H1 (cell line): ENCODE measurements at regions not wholly inside any gene's neighbourhood (a gene's known extent, or its start where the extent isn't known, plus 50 kb on each side); places are given as distances from the start of the nearest gene placed in this dataset.

Source experiments
- CTCF ChIA-PET: fragments of 300-600 bp; sonication (Branson Sonifier 250); formaldehyde crosslinking; loops from one replicate; lab custom pipeline; 2021; ENCODE audit not compliant: partially characterized antibody; lab: Charles Lee
- POLR2A ChIA-PET: fragments of 300-600 bp; sonication (Branson Sonifier 250); formaldehyde crosslinking; loops from one replicate; lab custom pipeline; 2021; ENCODE audit warnings: inconsistent platforms; ENCODE audit not compliant: partially characterized antibody; lab: Charles Lee
- DNase-seq, 2 experiments: peaks; one replicate each; pipeline versions ENCODE4 v3.0.0 to v3.0.0-alpha.2; 2010 to 2022; ENCODE audit warnings: low spot score in 2 of 2, low read depth in 1 of 2, mixed read lengths in 1 of 2
- FAIRE-seq: peaks from 2 replicates; lab custom pipeline; 2011; peaks lifted over from hg19 to GRCh38; lab: Jason Lieb, UNC
- H2AFZ ChIP-seq: 2 replicates; pipeline ENCODE4 v1.8.1; 2012; ENCODE audit warnings: low read length, inconsistent platforms
- H2AK5ac ChIP-seq: 2 replicates; pipeline ENCODE4 v1.6.1; 2013; ENCODE audit warnings: low read depth, low read length
- H2BK120ac ChIP-seq: replicated peaks from 2 replicates; pipeline ENCODE3; 2013; ENCODE audit warnings: low read depth, low read length, inconsistent platforms
- H2BK12ac ChIP-seq: 2 replicates; pipeline ENCODE4 v1.6.1; 2013; ENCODE audit warnings: low read depth, low read length
- H2BK15ac ChIP-seq: 2 replicates; pipeline ENCODE4 v1.6.1; 2013; ENCODE audit warnings: low read length
- H2BK20ac ChIP-seq: 2 replicates; pipeline ENCODE4 v1.6.1; 2013; ENCODE audit warnings: low read length
- H2BK5ac ChIP-seq: 2 replicates; pipeline ENCODE4 v1.6.1; 2013; ENCODE audit warnings: low read depth, low read length
- H3K14ac ChIP-seq: 2 replicates; pipeline ENCODE4 v1.6.1; 2013; ENCODE audit warnings: inconsistent platforms; ENCODE audit not compliant: insufficient read length
- H3K18ac ChIP-seq: 2 replicates; pipeline ENCODE4 v1.6.1; 2013; ENCODE audit warnings: low read length; ENCODE audit errors: extremely low read depth
- H3K23ac ChIP-seq: 2 replicates; pipeline ENCODE4 v1.6.1; 2013; ENCODE audit warnings: inconsistent platforms; ENCODE audit not compliant: insufficient read length
- H3K23me2 ChIP-seq: 2 replicates; pipeline ENCODE4 v1.6.1; 2013; ENCODE audit warnings: low read depth, low read length
- H3K27ac ChIP-seq: 2 replicates; pipeline ENCODE4 v1.6.1; 2011; ENCODE audit warnings: low read depth, low read length, inconsistent platforms
- H3K27me3 ChIP-seq, 4 experiments: replicated peaks in 1 of 4; 1 replicate in 1 of 4; 2 replicates in 3 of 4; pipeline versions ENCODE4 v1.6.1 to v1.8.1; 2011 to 2013; ENCODE audit warnings: low read length in 3 of 4, mild to moderate bottlenecking in 3 of 4, inconsistent platforms in 2 of 4, mixed read lengths in 2 of 4, moderate library complexity in 1 of 4; ENCODE audit not compliant: control insufficient read depth in 3 of 4, insufficient read depth in 3 of 4; ENCODE audit errors: extremely low read depth in 1 of 4
- H3K36me3 ChIP-seq, 4 experiments: 2 replicates each; pipeline versions ENCODE4 v1.6.1 to v1.8.1; 2011 to 2013; ENCODE audit warnings: mild to moderate bottlenecking in 4 of 4, low read length in 3 of 4, moderate library complexity in 2 of 4, control low read depth in 1 of 4, inconsistent platforms in 1 of 4; ENCODE audit not compliant: insufficient read depth in 4 of 4, control insufficient read depth in 2 of 4
- H3K4ac ChIP-seq: replicated peaks from 2 replicates; pipeline ENCODE3; 2013; ENCODE audit warnings: low read length, low read depth, mixed read lengths, inconsistent platforms; ENCODE audit not compliant: insufficient read length
- H3K4me1 ChIP-seq, 4 experiments: replicated peaks in 1 of 4; 1 replicate in 1 of 4; 2 replicates in 3 of 4; pipeline versions ENCODE4 v1.6.1 to v1.8.1; 2011 to 2013; ENCODE audit warnings: low read length in 3 of 4, inconsistent platforms in 2 of 4, mixed read lengths in 1 of 4; ENCODE audit not compliant: insufficient read depth in 4 of 4, control insufficient read depth in 3 of 4
- H3K4me2 ChIP-seq, 2 experiments: 2 replicates each; pipeline versions ENCODE4 v1.6.1 to v1.8.1; 2011 to 2013; ENCODE audit warnings: low read depth in 2 of 2, low read length in 2 of 2, control low read depth in 1 of 2, inconsistent platforms in 1 of 2, mild to moderate bottlenecking in 1 of 2; ENCODE audit not compliant: insufficient read depth in 1 of 2
- H3K4me3 ChIP-seq, 4 experiments: fragments of 200-600, 300-600 bp in 1 of 4; sonication (generic), shearing (Covaris generic), sonication (Bioruptor Twin) in 1 of 4; 2 replicates each; pipeline versions ENCODE4 v1.5.1 to v1.8.1; 2011 to 2016; ENCODE audit warnings: low read length in 4 of 4, low read depth in 3 of 4, control low read depth in 2 of 4, inconsistent platforms in 2 of 4, mild to moderate bottlenecking in 2 of 4, mixed read lengths in 1 of 4, moderate library complexity in 1 of 4; ENCODE audit not compliant: insufficient read depth in 2 of 4; ENCODE audit errors: extremely low read depth in 1 of 4
- H3K56ac ChIP-seq: replicated peaks from 2 replicates; pipeline ENCODE3; 2013; ENCODE audit warnings: low read depth, mild to moderate bottlenecking, mixed read lengths, low read length, inconsistent platforms; ENCODE audit not compliant: insufficient read length
- H3K79me1 ChIP-seq: 2 replicates; pipeline ENCODE4 v1.6.1; 2013; ENCODE audit warnings: low read depth, low read length, control low read depth
- H3K79me2 ChIP-seq, 2 experiments: 2 replicates each; pipeline versions ENCODE4 v1.6.1 to v1.8.1; 2012 to 2013; ENCODE audit warnings: low read length in 2 of 2, mild to moderate bottlenecking in 2 of 2, inconsistent platforms in 1 of 2; ENCODE audit not compliant: insufficient read depth in 2 of 2, control insufficient read depth in 1 of 2
- H3K9ac ChIP-seq, 4 experiments: replicated peaks in 1 of 4; 1 replicate in 1 of 4; 2 replicates in 3 of 4; pipeline versions ENCODE4 v1.6.1 to v1.8.1; 2011 to 2013; ENCODE audit warnings: low read depth in 3 of 4, low read length in 3 of 4, control low read depth in 2 of 4, mild to moderate bottlenecking in 2 of 4, moderate library complexity in 2 of 4, inconsistent platforms in 1 of 4; ENCODE audit errors: extremely low read depth in 1 of 4
- H3K9me3 ChIP-seq, 2 experiments: 2 replicates each; pipeline versions ENCODE4 v1.6.1 to v1.8.1; 2012 to 2013; ENCODE audit warnings: mild to moderate bottlenecking in 2 of 2, moderate library complexity in 2 of 2, control low read depth in 1 of 2, inconsistent platforms in 1 of 2, low read depth in 1 of 2, low read length in 1 of 2, mixed read lengths in 1 of 2; ENCODE audit not compliant: insufficient read depth in 2 of 2
- H4K20me1 ChIP-seq, 2 experiments: replicated peaks in 1 of 2; 2 replicates each; pipeline versions ENCODE3 to v1.8.1; 2011 to 2013; ENCODE audit warnings: inconsistent platforms in 2 of 2, low read length in 2 of 2, mild to moderate bottlenecking in 1 of 2; ENCODE audit not compliant: insufficient read depth in 2 of 2, control insufficient read depth in 1 of 2
- H4K5ac ChIP-seq: 2 replicates; pipeline ENCODE4 v1.6.1; 2013; ENCODE audit warnings: low read length, low read depth, mixed read lengths, inconsistent platforms; ENCODE audit not compliant: insufficient read length
- H4K8ac ChIP-seq: 2 replicates; pipeline ENCODE4 v1.8.0; 2013; ENCODE audit warnings: mild to moderate bottlenecking, moderate library complexity, low read length, inconsistent platforms; ENCODE audit not compliant: insufficient read depth; ENCODE audit errors: extremely low read depth
- H4K91ac ChIP-seq: replicated peaks from 2 replicates; pipeline ENCODE3; 2013; ENCODE audit warnings: low read length, mixed read lengths, inconsistent platforms; ENCODE audit not compliant: insufficient read length
- SAP30 ChIP-seq: fragments of 300-600 bp; sonication (generic); IDR thresholded peaks from 2 replicates; pipeline ENCODE4 v1.7.1; 2012; ENCODE audit warnings: low read length, moderate library complexity, mild to moderate bottlenecking, inconsistent platforms; ENCODE audit not compliant: insufficient read depth, insufficient replicate concordance
- SP1 ChIP-seq: IDR thresholded peaks from 2 replicates; pipeline ENCODE4 v1.6.1; 2011; ENCODE audit warnings: low read depth, low read length
- WGBS, 2 experiments: shearing (Covaris generic) in 1 of 2; methylation state at CpG; one replicate each; pipeline versions ENCODE4 v1.1.6 to v1.1.7; 2013 to 2015; ENCODE audit warnings: low lambda C conversion rate in 2 of 2, mixed read lengths in 2 of 2, inconsistent platforms in 1 of 2, low coverage in 1 of 2, missing lambda C conversion rate in 1 of 2; ENCODE audit not compliant: insufficient replicate concordance in 2 of 2, insufficient coverage in 1 of 2, insufficient read length in 1 of 2; ENCODE audit errors: extremely low coverage in 1 of 2, missing lambda C conversion rate in 1 of 2; 5-methylcytosine and 5-hydroxymethylcytosine counted together

- TF ChIP-seq SP1 (peak; percentile 75; the same call in 1 of the 2 replicates), SAP30 (no peak)
- Histone ChIP-seq H3K79me2 (no peaks in the 10 kb centered on the region), H2AFZ (no peak overlapping the region), H3K27me3 (no peaks in the 10 kb centered on the region), H4K91ac (no peak overlapping the region), H2AK5ac (no peak overlapping the region), H2BK20ac (no peak overlapping the region), H3K9ac (no peak overlapping the region), H3K18ac (no peak overlapping the region), H3K56ac (no peak overlapping the region), H3K23ac (no peak overlapping the region), H4K5ac (no peak overlapping the region), H2BK15ac (no peak overlapping the region), H2BK12ac (no peak overlapping the region), H3K4me2 (no peak overlapping the region), H2BK5ac (no peak overlapping the region), H3K36me3 (no peaks in the 10 kb centered on the region), H3K4ac (no peak overlapping the region), H3K9me3 (no peaks in the 10 kb centered on the region), H4K20me1 (no peaks in the 10 kb centered on the region), H4K8ac (no peak overlapping the region), H3K14ac (no peak overlapping the region), H3K27ac (no peak overlapping the region), H2BK120ac (no peak overlapping the region), H3K23me2 (no peaks in the 10 kb centered on the region), H3K4me1 (peaks cover 6 to 26% (median 19%) of the 10 kb centered on the region in 4 experiments; a peak in 5 of 7 replicates), H3K79me1 (no peaks in the 10 kb centered on the region), H3K4me3 (no peak overlapping the region)
- 96% methylated on average over 3 of the region's 3 CpGs; no CpG with 5 or more reads in 1 of the 2 experiments for WGBS, 2 experiments
- POLR2A ChIA-PET = interaction anchor here (0.7 to 1.2 kb wide), 3 partner anchors 12 to 232 kb away, joined by 3 to 4 read pairs (median 3); no protein-coding TSS in a partner anchor
- no peak for FAIRE-seq
- no peak for DNase-seq
- CTCF ChIA-PET = interaction anchor here (0.7 to 1.4 kb wide), 6 partner anchors 11 to 354 kb away, joined by 3 to 5 read pairs (median 3); no protein-coding TSS in a partner anchor
Measured at GRCh38 chr4:112894480-112894879, 155.0 kb upstream of the ANK2 start.
